CD4-positive, alpha-beta T cell (primary cell): ENCODE measurements at regions not wholly inside any gene's neighbourhood (a gene's known extent, or its start where the extent isn't known, plus 50 kb on each side); places are given as distances from the start of the nearest gene placed in this dataset.

ENCODE experiments used
- ATAC-seq: fragments of 200-7000 bp; cut with Tn5 transposase; one replicate; pipeline ENCODE4 v1.10.0; 2022; ENCODE audit warnings: mild to moderate bottlenecking; ENCODE audit not compliant: poor library complexity
- CTCF ChIA-PET: fragments of 350-600 bp; sonication (Branson Sonifier 250); formaldehyde crosslinking; loops from one replicate; lab custom pipeline; 2021; ENCODE audit warnings: antibody characterized with exemption, inconsistent platforms; lab: Charles Lee
- POLR2A ChIA-PET: fragments of 350-600 bp; sonication (Branson Sonifier 250); formaldehyde crosslinking; loops from one replicate; lab custom pipeline; 2021; ENCODE audit warnings: antibody characterized with exemption, inconsistent platforms; lab: Charles Lee
- DNase-seq, 14 experiments: peaks; one replicate each; pipeline ENCODE4 v3.0.0-alpha.2; 2013 to 2020; ENCODE audit warnings: mixed read lengths in 2 of 14
- H3K27ac ChIP-seq, 2 donors: one replicate each; pipeline versions ENCODE4 v1.5.1 to v1.7.0; 2013; ENCODE audit warnings: low read length in 2 of 2, low read depth in 1 of 2, mild to moderate bottlenecking in 1 of 2
- H3K27me3 ChIP-seq, 2 experiments: 1 replicate in 1 of 2; 2 replicates in 1 of 2; pipeline versions ENCODE4 v1.6.1 to v1.7.0; 2013; ENCODE audit warnings: low read length in 2 of 2, control low read depth in 1 of 2, mild to moderate bottlenecking in 1 of 2, moderate library complexity in 1 of 2; ENCODE audit not compliant: insufficient read depth in 2 of 2, control insufficient read depth in 1 of 2
- H3K36me3 ChIP-seq: one replicate; pipeline ENCODE4 v1.6.1; 2013; ENCODE audit warnings: low read length, control low read depth; ENCODE audit not compliant: insufficient read depth
- H3K4me1 ChIP-seq: one replicate; pipeline ENCODE4 v1.6.1; 2013; ENCODE audit warnings: low read length, control low read depth; ENCODE audit not compliant: insufficient read depth
- H3K4me3 ChIP-seq: one replicate; pipeline ENCODE4 v1.5.1; 2013; ENCODE audit warnings: mild to moderate bottlenecking, low read length, moderate library complexity
- H3K9me3 ChIP-seq, 2 experiments: 1 replicate in 1 of 2; 2 replicates in 1 of 2; pipeline versions ENCODE4 v1.6.1 to v1.7.0; 2013; ENCODE audit warnings: low read length in 2 of 2, mild to moderate bottlenecking in 2 of 2, control low read depth in 1 of 2, moderate library complexity in 1 of 2; ENCODE audit not compliant: control insufficient read depth in 1 of 2, insufficient read depth in 1 of 2
- H3K27ac Mint-ChIP-seq: one replicate; pipeline ENCODE4 v1.8.0; 2020; ENCODE audit warnings: mixed read lengths
- H3K27me3 Mint-ChIP-seq: one replicate; pipeline ENCODE4 v1.8.0; 2021; ENCODE audit warnings: mixed read lengths
- H3K36me3 Mint-ChIP-seq: one replicate; pipeline ENCODE4 v1.8.0; 2021; ENCODE audit warnings: low read depth, mixed read lengths
- H3K4me1 Mint-ChIP-seq: one replicate; pipeline ENCODE4 v1.8.0; 2021; ENCODE audit warnings: low read depth, mixed read lengths
- H3K4me3 Mint-ChIP-seq: one replicate; pipeline ENCODE4 v1.8.0; 2020; ENCODE audit warnings: mild to moderate bottlenecking, mixed read lengths
- H3K9me3 Mint-ChIP-seq: one replicate; pipeline ENCODE4 v1.8.0; 2020; ENCODE audit warnings: mixed read lengths
- CTCF ChIP-seq: fragments of 200-600 bp; IDR thresholded peaks from one replicate; pipeline ENCODE4 v1.8.0; 2022; ENCODE audit warnings: antibody characterized with exemption, mild to moderate bottlenecking
- intact Hi-C, 2 experiments: fragments of 100-400 bp; cut with DNase I in 1 of 2; cut with micrococcal nuclease in 1 of 2; formaldehyde crosslinking; loops; one replicate each; pipeline versions ENCODE4 v1.15.1 to v1.9.0; 2023 to 2025; cut with DNase I, micrococcal nuclease

GRCh38 chr3:127056976-127057375, 74.1 kb downstream of the PLXNA1 start:
- H3K36me3 Mint-ChIP-seq, result no peaks in the 10 kb centered on the region
- Histone ChIP-seq H3K36me3 (no peaks in the 10 kb centered on the region), H3K4me1 (no peaks in the 10 kb centered on the region), H3K4me3 (no peak overlapping the region), H3K27me3 (no peaks in the 10 kb centered on the region), H3K27ac (no peak overlapping the region), H3K9me3 (peaks cover 8 to 21% of the 10 kb centered on the region in 2 experiments)
- ChIA-PET CTCF (no interaction called here), POLR2A (no interaction called here)
- no peak overlapping the region for H3K27ac Mint-ChIP-seq
- intact Hi-C loops, result no loop called here
- no peaks in the 10 kb centered on the region for H3K27me3 Mint-ChIP-seq
- no peak overlapping the region for H3K4me3 Mint-ChIP-seq
- ATAC-seq, result no peak
- DNase-seq, result no peak
- no peak for TF ChIP-seq CTCF
- peaks cover 5% of the 10 kb centered on the region for H3K9me3 Mint-ChIP-seq
- no peaks in the 10 kb centered on the region for H3K4me1 Mint-ChIP-seq

- POLR2A ChIA-PET, result interaction anchor here (0.7 kb wide), 1 partner anchor 469 kb away, joined by 3 read pairs; no protein-coding TSS in a partner anchor
These were observed 76.2 kb downstream of the PLXNA1 start for GRCh38 chr3:127059072-127059471.

DNA sequence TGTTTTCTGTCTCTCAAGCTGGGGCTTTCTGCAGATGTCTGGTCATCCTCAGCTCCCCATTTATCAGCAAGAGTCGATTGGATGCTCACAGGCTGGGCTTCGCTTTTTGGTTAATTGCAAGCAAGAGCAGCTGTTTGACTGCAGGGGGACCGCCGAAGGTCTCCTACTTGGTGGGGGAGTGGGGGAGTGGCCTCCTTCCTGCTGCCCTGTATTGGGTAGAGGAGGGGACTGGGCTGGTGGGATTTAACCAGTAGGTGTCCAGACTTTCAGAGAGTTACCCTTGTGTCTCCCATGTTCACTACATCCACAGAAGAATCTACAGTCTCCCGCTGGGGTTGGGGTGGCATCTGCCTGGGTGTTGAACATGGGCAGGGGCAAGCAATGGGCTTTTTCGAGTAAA, 78.7 kb downstream of the PLXNA1 start:
- ATAC-seq (no peak), DNase-seq (no peak)
- H3K27ac ChIP-seq, result no peak overlapping the region
- CTCF ChIA-PET, result no interaction called here
- no peaks in the 10 kb centered on the region for H3K4me1 ChIP-seq
- H3K27me3 ChIP-seq, result no peaks in the 10 kb centered on the region
- peaks cover 7% of the 10 kb centered on the region in 2 experiments for H3K9me3 ChIP-seq
- no peak for TF ChIP-seq CTCF
- intact Hi-C loops, result no loop called here
- no peak overlapping the region for H3K4me3 ChIP-seq
- Mint-ChIP-seq H3K36me3 (no peaks in the 10 kb centered on the region), H3K9me3 (peaks cover 5% of the 10 kb centered on the region), H3K4me1 (no peaks in the 10 kb centered on the region), H3K4me3 (no peak overlapping the region), H3K27ac (no peak overlapping the region), H3K27me3 (peaks cover 24% of the 10 kb centered on the region)
- POLR2A ChIA-PET, result no interaction called here
- no peaks in the 10 kb centered on the region for H3K36me3 ChIP-seq

More at GRCh38 chr3:127059072-127059471, 76.2 kb downstream of the PLXNA1 start:
- peaks cover 4% of the 10 kb centered on the region for H3K27me3 Mint-ChIP-seq
- CTCF ChIA-PET, result no interaction called here
- H3K36me3 Mint-ChIP-seq, result no peaks in the 10 kb centered on the region
- no peak for DNase-seq
- Histone ChIP-seq H3K9me3 (peaks cover 8 to 12% of the 10 kb centered on the region in 2 experiments), H3K27me3 (no peaks in the 10 kb centered on the region), H3K4me3 (no peak overlapping the region), H3K4me1 (no peaks in the 10 kb centered on the region), H3K36me3 (no peaks in the 10 kb centered on the region), H3K27ac (no peak overlapping the region)
- H3K4me1 Mint-ChIP-seq, result no peaks in the 10 kb centered on the region
- intact Hi-C loops, result no loop called here
- no peak overlapping the region for H3K4me3 Mint-ChIP-seq
- H3K27ac Mint-ChIP-seq, result no peak overlapping the region
- ATAC-seq, result no peak
- H3K9me3 Mint-ChIP-seq, result peaks cover 5% of the 10 kb centered on the region
- no peak for TF ChIP-seq CTCF
